ENCODE measurements at regions not wholly inside any gene's neighbourhood (a gene's known extent, or its start where the extent isn't known, plus 50 kb on each side); places are given as distances from the start of the nearest gene placed in this dataset.

DNA sequence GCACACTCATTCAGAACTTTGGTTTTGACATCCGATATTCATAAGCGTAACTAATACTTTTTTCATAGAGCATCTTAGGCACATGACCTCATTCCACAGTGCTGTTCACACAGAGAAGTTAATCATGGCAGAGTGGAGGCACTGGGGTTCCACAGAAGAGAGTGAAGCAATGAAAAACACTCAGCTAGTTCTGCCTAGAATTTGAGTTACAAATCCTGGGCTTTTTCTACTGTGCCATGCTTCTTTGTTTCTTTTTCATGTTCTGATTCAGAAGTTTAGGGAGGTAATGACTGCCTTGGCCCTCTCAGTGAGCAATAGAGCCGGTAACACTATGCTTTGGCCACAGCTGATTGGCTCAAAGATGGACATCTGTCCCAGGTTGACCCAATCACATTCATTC, 176.1 kb upstream of the MITF start:
- TF ChIP-seq, protein P1, sequence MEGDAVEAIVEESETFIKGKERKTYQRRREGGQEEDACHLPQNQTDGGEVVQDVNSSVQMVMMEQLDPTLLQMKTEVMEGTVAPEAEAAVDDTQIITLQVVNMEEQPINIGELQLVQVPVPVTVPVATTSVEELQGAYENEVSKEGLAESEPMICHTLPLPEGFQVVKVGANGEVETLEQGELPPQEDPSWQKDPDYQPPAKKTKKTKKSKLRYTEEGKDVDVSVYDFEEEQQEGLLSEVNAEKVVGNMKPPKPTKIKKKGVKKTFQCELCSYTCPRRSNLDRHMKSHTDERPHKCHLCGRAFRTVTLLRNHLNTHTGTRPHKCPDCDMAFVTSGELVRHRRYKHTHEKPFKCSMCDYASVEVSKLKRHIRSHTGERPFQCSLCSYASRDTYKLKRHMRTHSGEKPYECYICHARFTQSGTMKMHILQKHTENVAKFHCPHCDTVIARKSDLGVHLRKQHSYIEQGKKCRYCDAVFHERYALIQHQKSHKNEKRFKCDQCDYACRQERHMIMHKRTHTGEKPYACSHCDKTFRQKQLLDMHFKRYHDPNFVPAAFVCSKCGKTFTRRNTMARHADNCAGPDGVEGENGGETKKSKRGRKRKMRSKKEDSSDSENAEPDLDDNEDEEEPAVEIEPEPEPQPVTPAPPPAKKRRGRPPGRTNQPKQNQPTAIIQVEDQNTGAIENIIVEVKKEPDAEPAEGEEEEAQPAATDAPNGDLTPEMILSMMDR (conservative IDR thresholded peaks at IDR 0.05): no peak
- TF ChIP-seq ZFX (IDR thresholded peaks at IDR 0.05): no peak

Data from C4-2B (cell line).